Common myeloid progenitor, CD34-positive (primary cell): ENCODE measurements at regions not wholly inside any gene's neighbourhood (a gene's known extent, or its start where the extent isn't known, plus 50 kb on each side); places are given as distances from the start of the nearest gene placed in this dataset.

Experiments used
- CTCF ChIA-PET: fragments of 350-600 bp; sonication (Branson Sonifier 250); formaldehyde crosslinking; loops from one replicate; lab custom pipeline; 2021; ENCODE audit warnings: antibody characterized with exemption; lab: Charles Lee
- POLR2A ChIA-PET: fragments of 350-600 bp; sonication (Branson Sonifier 250); formaldehyde crosslinking; loops from one replicate; lab custom pipeline; 2021; ENCODE audit warnings: antibody characterized with exemption; lab: Charles Lee
- DNase-seq, 3 donors: peaks; one replicate each; pipeline versions ENCODE4 v3.0.0 to v3.0.0-alpha.2; 2013
- H3K27ac ChIP-seq, 2 experiments: 1 replicate in 1 of 2; 2 replicates in 1 of 2; pipeline ENCODE4 v1.7.0; 2013; ENCODE audit warnings: inconsistent platforms in 2 of 2, low read length in 2 of 2, mild to moderate bottlenecking in 2 of 2, low read depth in 1 of 2, moderate library complexity in 1 of 2; ENCODE audit not compliant: severe bottlenecking in 2 of 2, insufficient read depth in 1 of 2, poor library complexity in 1 of 2
- H3K27me3 ChIP-seq, 5 experiments: replicated peaks in 2 of 5; 1 replicate in 3 of 5; 2 replicates in 2 of 5; pipeline versions ENCODE4 v1.6.1 to v1.7.0; 2013; ENCODE audit warnings: low read length in 4 of 5, mild to moderate bottlenecking in 2 of 5, moderate library complexity in 2 of 5, inconsistent platforms in 1 of 5; ENCODE audit not compliant: insufficient read depth in 5 of 5, control insufficient read depth in 4 of 5
- H3K36me3 ChIP-seq, 4 experiments: 1 replicate in 2 of 4; 2 replicates in 2 of 4; pipeline versions ENCODE4 v1.6.1 to v1.7.0; 2013; ENCODE audit warnings: low read length in 3 of 4, control low read depth in 1 of 4, mild to moderate bottlenecking in 1 of 4; ENCODE audit not compliant: control insufficient read depth in 4 of 4, insufficient read depth in 4 of 4
- H3K4me1 ChIP-seq, 4 experiments: 1 replicate in 3 of 4; 2 replicates in 1 of 4; pipeline versions ENCODE4 v1.6.1 to v1.7.1; 2013; ENCODE audit warnings: low read length in 3 of 4, mild to moderate bottlenecking in 3 of 4, control low read depth in 1 of 4, inconsistent platforms in 1 of 4, moderate library complexity in 1 of 4; ENCODE audit not compliant: control insufficient read depth in 4 of 4, insufficient read depth in 4 of 4; ENCODE audit errors: control extremely low read depth in 1 of 4
- H3K4me3 ChIP-seq, 7 experiments: 1 replicate in 4 of 7; 2 replicates in 3 of 7; pipeline versions ENCODE4 v1.5.1 to v1.7.0; 2013; ENCODE audit warnings: mild to moderate bottlenecking in 7 of 7, low read length in 6 of 7, moderate library complexity in 6 of 7, inconsistent platforms in 2 of 7, low read depth in 2 of 7, control low read depth in 1 of 7; ENCODE audit not compliant: insufficient read depth in 4 of 7, control insufficient read depth in 1 of 7; ENCODE audit errors: extremely low read depth in 1 of 7
- H3K9me3 ChIP-seq, 5 experiments: 1 replicate in 4 of 5; 2 replicates in 1 of 5; pipeline versions ENCODE4 v1.6.1 to v1.7.1; 2013; ENCODE audit warnings: low read length in 4 of 5, mild to moderate bottlenecking in 2 of 5, inconsistent platforms in 1 of 5, low read depth in 1 of 5, moderate library complexity in 1 of 5; ENCODE audit not compliant: control insufficient read depth in 4 of 5, insufficient read depth in 2 of 5; ENCODE audit errors: control extremely low read depth in 1 of 5
- WGBS: methylation state at CpG from one replicate; pipeline ENCODE4 v1.1.5; 2013; ENCODE audit not compliant: insufficient coverage; 5-methylcytosine and 5-hydroxymethylcytosine counted together

GRCh38 chr20:55242853-55243252, 762.5 kb downstream of the CBLN4 start:
- DNase-seq, result no peak
- H3K9me3 ChIP-seq, result no peaks in the 10 kb centered on the region
- ChIA-PET CTCF (no interaction called here), POLR2A (no interaction called here)
- no peaks in the 10 kb centered on the region for H3K4me1 ChIP-seq
- H3K36me3 ChIP-seq, result no peaks in the 10 kb centered on the region
- no peaks in the 10 kb centered on the region for H3K27me3 ChIP-seq
- no peak overlapping the region for H3K4me3 ChIP-seq
- no peak overlapping the region for H3K27ac ChIP-seq

GRCh38 chr20:55239269-55239668, 763.9 kb downstream of the DOK5 start:
- no peaks in the 10 kb centered on the region for H3K9me3 ChIP-seq
- no peaks in the 10 kb centered on the region for H3K27me3 ChIP-seq
- CTCF ChIA-PET, result no interaction called here

GRCh38 chr20:55232647-55233046, 757.3 kb downstream of the DOK5 start:
- DNase-seq, result no peak
- Histone ChIP-seq H3K4me1 (no peaks in the 10 kb centered on the region), H3K27me3 (no peaks in the 10 kb centered on the region), H3K9me3 (no peaks in the 10 kb centered on the region), H3K4me3 (no peak overlapping the region), H3K27ac (no peak overlapping the region), H3K36me3 (no peaks in the 10 kb centered on the region)
- CTCF ChIA-PET, result no interaction called here
- POLR2A ChIA-PET, result no interaction called here
- no CpG with 5 or more reads among the region's 1 CpG for WGBS

More at GRCh38 chr20:55239269-55239668, 763.9 kb downstream of the DOK5 start:
- Histone ChIP-seq H3K36me3 (no peaks in the 10 kb centered on the region), H3K4me1 (no peaks in the 10 kb centered on the region), H3K4me3 (no peak overlapping the region), H3K27ac (no peak overlapping the region)
- DNase-seq, result no peak
- POLR2A ChIA-PET, result no interaction called here
- no CpG with 5 or more reads among the region's 1 CpG for WGBS

- Histone ChIP-seq H3K9me3 (peaks cover 0 to 5% (median 2%) of the 10 kb centered on the region in 5 experiments), H3K27ac (no peak overlapping the region), H3K27me3 (no peaks in the 10 kb centered on the region), H3K4me1 (no peaks in the 10 kb centered on the region), H3K4me3 (no peak overlapping the region), H3K36me3 (no peaks in the 10 kb centered on the region)
- ChIA-PET CTCF (interaction anchor here (1.3 kb wide), 2 partner anchors 16 to 40 kb away, joined by 3 to 4 read pairs; no protein-coding TSS in a partner anchor), POLR2A (no interaction called here)
- DNase-seq, result no peak
- no CpG with 5 or more reads among the region's 1 CpG for WGBS
Observed at GRCh38 chr20:55229451-55229850, 754.1 kb downstream of the DOK5 start.

- ChIA-PET POLR2A (no interaction called here), CTCF (no interaction called here)
- no peaks in the 10 kb centered on the region for H3K36me3 ChIP-seq
- H3K27me3 ChIP-seq, result no peaks in the 10 kb centered on the region
- H3K27ac ChIP-seq, result no peak overlapping the region
- no peak for DNase-seq
- 87% methylated on average over 6 of the region's 8 CpGs for WGBS
- H3K9me3 ChIP-seq, result no peaks in the 10 kb centered on the region
- H3K4me3 ChIP-seq, result no peak overlapping the region
- no peaks in the 10 kb centered on the region for H3K4me1 ChIP-seq
Observed at GRCh38 chr20:55216525-55217242, 741.3 kb downstream of the DOK5 start.

GRCh38 chr20:55213653-55214052, 738.3 kb downstream of the DOK5 start:
- DNase-seq, result no peak
- 56% methylated on average over 3 of the region's 6 CpGs for WGBS
- Histone ChIP-seq H3K27ac (no peak overlapping the region), H3K9me3 (no peaks in the 10 kb centered on the region), H3K36me3 (no peaks in the 10 kb centered on the region), H3K4me3 (no peak overlapping the region), H3K4me1 (no peaks in the 10 kb centered on the region), H3K27me3 (no peaks in the 10 kb centered on the region)
- CTCF ChIA-PET, result interaction anchor here (1.2 kb wide), 1 partner anchor 17 kb away, joined by 4 read pairs; no protein-coding TSS in a partner anchor
- POLR2A ChIA-PET, result no interaction called here

GRCh38 chr20:55211481-55211880, 736.1 kb downstream of the DOK5 start:
- Histone ChIP-seq H3K36me3 (no peaks in the 10 kb centered on the region), H3K27ac (no peak overlapping the region), H3K4me1 (no peaks in the 10 kb centered on the region), H3K9me3 (no peaks in the 10 kb centered on the region), H3K4me3 (no peak overlapping the region), H3K27me3 (no peaks in the 10 kb centered on the region)
- DNase-seq, result no peak
- WGBS, result 50% methylated on average over 2 of the region's 6 CpGs
- ChIA-PET CTCF (no interaction called here), POLR2A (no interaction called here)
